Retinal pigment epithelial cell (primary cell): ENCODE measurements at regions not wholly inside any gene's neighbourhood (a gene's known extent, or its start where the extent isn't known, plus 50 kb on each side); places are given as distances from the start of the nearest gene placed in this dataset.

Experiments used
- DNase-seq: peaks from one replicate; pipeline ENCODE4 v3.0.0-alpha.2; 2010; ENCODE audit warnings: low read depth
- H3K4me3 ChIP-seq: 2 replicates; pipeline ENCODE4 v1.5.1; 2011; ENCODE audit warnings: mild to moderate bottlenecking, low read length, control low read depth, moderate library complexity
- TF ChIP-seq, protein P1 (sequence below): conservative IDR thresholded peaks from 2 replicates; pipeline ENCODE4 v1.5.1; 2011; ENCODE audit warnings: low read depth, low read length, control low read depth, inconsistent platforms

DNA sequence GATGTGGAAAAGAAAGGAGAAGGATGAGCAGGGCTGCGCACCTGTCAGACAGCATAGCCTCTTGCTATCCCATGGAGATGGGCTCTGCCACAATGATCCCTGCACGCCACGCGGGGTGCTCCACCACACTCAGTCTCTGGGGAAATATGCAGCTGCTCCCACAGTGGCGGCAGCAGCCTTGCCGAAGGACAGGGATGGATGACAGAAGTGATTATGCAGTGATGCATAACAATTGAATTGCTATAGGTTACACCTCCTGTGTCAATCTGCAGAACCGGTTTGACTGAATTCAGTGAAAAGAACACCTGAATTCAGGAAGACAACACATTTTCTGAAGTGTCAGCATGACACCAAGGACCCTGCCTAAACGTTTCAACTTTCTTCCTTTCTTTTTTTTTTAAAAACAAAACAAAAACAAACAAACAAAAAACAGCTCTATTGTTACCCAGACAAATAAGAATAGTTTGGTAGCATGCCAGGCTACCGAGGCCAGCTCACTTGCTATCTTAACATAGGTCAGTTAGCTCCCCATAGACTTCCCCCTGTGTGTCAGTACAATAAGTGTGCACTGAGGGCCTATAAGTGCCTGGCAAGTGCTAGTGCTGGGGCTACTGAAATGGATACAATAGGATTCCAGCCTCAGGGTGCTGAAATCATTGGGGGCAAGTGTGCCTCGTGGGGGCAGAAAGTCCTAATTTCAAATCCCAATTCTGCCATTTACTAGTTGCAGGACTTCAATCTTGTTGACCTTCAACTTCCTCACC, 127.6 kb upstream of the LMO4 start:
- TF ChIP-seq, protein P1, sequence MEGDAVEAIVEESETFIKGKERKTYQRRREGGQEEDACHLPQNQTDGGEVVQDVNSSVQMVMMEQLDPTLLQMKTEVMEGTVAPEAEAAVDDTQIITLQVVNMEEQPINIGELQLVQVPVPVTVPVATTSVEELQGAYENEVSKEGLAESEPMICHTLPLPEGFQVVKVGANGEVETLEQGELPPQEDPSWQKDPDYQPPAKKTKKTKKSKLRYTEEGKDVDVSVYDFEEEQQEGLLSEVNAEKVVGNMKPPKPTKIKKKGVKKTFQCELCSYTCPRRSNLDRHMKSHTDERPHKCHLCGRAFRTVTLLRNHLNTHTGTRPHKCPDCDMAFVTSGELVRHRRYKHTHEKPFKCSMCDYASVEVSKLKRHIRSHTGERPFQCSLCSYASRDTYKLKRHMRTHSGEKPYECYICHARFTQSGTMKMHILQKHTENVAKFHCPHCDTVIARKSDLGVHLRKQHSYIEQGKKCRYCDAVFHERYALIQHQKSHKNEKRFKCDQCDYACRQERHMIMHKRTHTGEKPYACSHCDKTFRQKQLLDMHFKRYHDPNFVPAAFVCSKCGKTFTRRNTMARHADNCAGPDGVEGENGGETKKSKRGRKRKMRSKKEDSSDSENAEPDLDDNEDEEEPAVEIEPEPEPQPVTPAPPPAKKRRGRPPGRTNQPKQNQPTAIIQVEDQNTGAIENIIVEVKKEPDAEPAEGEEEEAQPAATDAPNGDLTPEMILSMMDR = no peak
- no peak overlapping the region for H3K4me3 ChIP-seq
- no peak for DNase-seq

- no peak overlapping the region for H3K4me3 ChIP-seq
- TF ChIP-seq, protein P1 = no peak
- DNase-seq = no peak
These were observed 126.9 kb upstream of the LMO4 start for GRCh38 chr1:87201768-87202167.

DNA sequence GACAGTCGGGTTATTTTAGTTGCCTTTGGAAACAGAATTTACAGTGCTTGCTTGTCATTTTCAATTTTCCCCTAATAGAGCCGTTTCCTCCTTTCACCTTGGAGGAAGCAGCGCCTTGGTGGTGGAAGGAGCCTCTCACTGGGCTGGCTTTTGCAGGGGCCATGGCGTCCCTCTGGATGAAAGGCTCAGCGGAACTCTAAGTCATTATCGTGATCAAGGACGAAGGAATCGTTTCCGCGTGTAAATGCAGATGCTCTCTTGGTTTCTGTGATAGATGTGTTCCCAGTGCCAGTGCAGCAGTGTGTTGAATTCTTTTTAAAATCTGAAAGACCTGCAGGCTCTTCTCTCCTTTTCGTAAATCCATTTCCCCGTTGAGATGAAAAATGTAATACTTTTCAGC, 126.2 kb upstream of the LMO4 start:
- no peak overlapping the region for H3K4me3 ChIP-seq
- DNase-seq = no peak
- TF ChIP-seq, protein P1 = no peak

GRCh38 chr1:87202922-87203655, 125.6 kb upstream of the LMO4 start:
- DNase-seq = no peak
- TF ChIP-seq, protein P1 = no peak
- H3K4me3 ChIP-seq = no peak overlapping the region

DNA sequence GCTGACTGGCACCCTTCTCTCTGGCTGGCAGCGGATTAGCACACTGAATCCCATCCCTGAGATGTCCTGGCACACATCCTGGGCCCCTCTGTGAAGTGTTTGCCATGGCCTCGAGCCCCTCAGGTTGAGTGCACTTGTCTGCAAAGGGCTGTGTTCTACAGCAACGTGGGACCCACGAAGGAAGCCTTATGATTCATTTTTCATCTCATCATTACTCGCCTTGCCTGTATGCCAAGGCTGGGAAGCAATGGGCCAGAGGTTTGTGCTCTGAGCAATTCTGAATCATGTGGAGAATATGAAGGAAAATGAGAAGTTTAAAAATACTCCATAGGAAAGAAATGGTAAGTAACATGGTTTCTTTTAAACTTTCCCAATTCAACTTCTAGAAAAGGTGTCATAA, 124.8 kb upstream of the LMO4 start:
- H3K4me3 ChIP-seq = no peak overlapping the region
- TF ChIP-seq, protein P1 = no peak
- peak; percentile 44 for DNase-seq

DNA sequence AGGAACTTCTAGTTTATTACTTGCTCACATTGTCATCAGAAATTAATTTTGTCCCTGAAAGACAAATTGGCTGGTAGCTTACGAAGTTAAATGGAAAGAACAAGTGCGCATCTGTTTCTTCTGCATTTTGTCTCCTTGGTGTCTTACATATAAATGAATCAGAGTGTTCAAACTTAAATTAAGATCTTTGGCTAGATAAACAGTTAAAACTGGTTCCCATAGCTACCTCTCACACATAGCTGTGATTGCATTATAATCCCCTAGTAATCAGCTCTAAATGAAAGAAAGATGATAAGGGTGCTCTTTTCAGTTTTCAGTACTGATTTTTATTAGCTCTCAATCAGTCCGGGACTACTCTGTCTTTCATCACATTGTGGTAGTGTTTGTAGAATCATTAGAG, 124.2 kb upstream of the LMO4 start:
- TF ChIP-seq, protein P1 = no peak
- H3K4me3 ChIP-seq = no peak overlapping the region
- DNase-seq = peak; percentile 51

DNA sequence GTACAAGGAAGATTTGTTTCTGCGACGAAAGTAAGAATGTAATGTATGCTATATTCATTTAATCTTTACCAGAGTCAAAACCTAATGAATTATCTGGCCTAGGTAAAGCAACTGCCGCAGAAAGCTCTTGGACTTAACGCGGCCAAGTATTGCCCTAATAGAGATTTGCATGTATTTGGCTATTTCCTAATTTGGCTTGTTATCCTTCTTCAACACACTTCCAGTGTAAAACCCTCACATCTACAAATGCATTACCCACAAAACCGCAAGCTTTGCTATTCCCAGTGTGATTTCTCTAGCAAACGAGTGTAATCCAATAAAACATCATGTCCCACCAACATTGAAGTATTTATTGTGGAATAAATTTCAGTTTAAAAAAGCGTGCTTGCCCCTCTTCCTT, 123.8 kb upstream of the LMO4 start:
- TF ChIP-seq, protein P1 = no peak
- no peak overlapping the region for H3K4me3 ChIP-seq
- DNase-seq = peak; percentile 41
